Ascending aorta (tissue), 2 donors: ENCODE measurements at regions not wholly inside any gene's neighbourhood (a gene's known extent, or its start where the extent isn't known, plus 50 kb on each side); places are given as distances from the start of the nearest gene placed in this dataset.

Source experiments
- DNase-seq, 2 donors: peaks; one replicate each; pipeline ENCODE4 v3.0.0-alpha.2; 2019; ENCODE audit warnings: low spot score in 2 of 2
- H3K27ac ChIP-seq, 2 donors: fragments of 200-600 bp; sonication (generic); one replicate each; pipeline ENCODE4 v1.5.1; 2016 to 2017; ENCODE audit warnings: mild to moderate bottlenecking in 1 of 2
- H3K27me3 ChIP-seq: fragments of 200-600 bp; sonication (generic); one replicate; pipeline ENCODE4 v1.5.1; 2017
- H3K36me3 ChIP-seq, 2 donors: fragments of 200-600 bp; sonication (generic); one replicate each; pipeline ENCODE4 v1.5.1; 2016
- H3K4me1 ChIP-seq, 2 donors: fragments of 200-600 bp; sonication (generic); one replicate each; pipeline ENCODE4 v1.5.1; 2016 to 2017; ENCODE audit warnings: mild to moderate bottlenecking in 1 of 2
- H3K4me3 ChIP-seq, 2 donors: fragments of 200-600 bp; sonication (generic); one replicate each; pipeline ENCODE4 v1.5.1; 2016 to 2017; ENCODE audit warnings: mild to moderate bottlenecking in 1 of 2
- H3K9me3 ChIP-seq, 2 donors: fragments of 200-600 bp; sonication (generic); one replicate each; pipeline ENCODE4 v1.5.1; 2016
- intact Hi-C: fragments of 100-400 bp; cut with DNase I; formaldehyde crosslinking; loops from one replicate; pipeline ENCODE4 v1.15.1; 2023
- TF ChIP-seq, protein P1 (sequence below), 3 experiments: fragments of 200-600 bp in 2 of 3; fragments of 450-650 bp in 1 of 3; sonication (generic) in 2 of 3; IDR thresholded peaks; one replicate each; pipeline ENCODE4 v1.5.1; 2016 to 2019; ENCODE audit warnings: antibody characterized with exemption in 3 of 3, mild to moderate bottlenecking in 1 of 3, moderate library complexity in 1 of 3

- Histone ChIP-seq H3K27me3 (no peaks in the 10 kb centered on the region), H3K4me1 (no peaks in the 10 kb centered on the region), H3K36me3 (no peaks in the 10 kb centered on the region), H3K27ac (no peak overlapping the region), H3K9me3 (no peaks in the 10 kb centered on the region), H3K4me3 (no peak overlapping the region)
- intact Hi-C loops = no loop called here
- DNase-seq = no peak
- TF ChIP-seq, protein P1, sequence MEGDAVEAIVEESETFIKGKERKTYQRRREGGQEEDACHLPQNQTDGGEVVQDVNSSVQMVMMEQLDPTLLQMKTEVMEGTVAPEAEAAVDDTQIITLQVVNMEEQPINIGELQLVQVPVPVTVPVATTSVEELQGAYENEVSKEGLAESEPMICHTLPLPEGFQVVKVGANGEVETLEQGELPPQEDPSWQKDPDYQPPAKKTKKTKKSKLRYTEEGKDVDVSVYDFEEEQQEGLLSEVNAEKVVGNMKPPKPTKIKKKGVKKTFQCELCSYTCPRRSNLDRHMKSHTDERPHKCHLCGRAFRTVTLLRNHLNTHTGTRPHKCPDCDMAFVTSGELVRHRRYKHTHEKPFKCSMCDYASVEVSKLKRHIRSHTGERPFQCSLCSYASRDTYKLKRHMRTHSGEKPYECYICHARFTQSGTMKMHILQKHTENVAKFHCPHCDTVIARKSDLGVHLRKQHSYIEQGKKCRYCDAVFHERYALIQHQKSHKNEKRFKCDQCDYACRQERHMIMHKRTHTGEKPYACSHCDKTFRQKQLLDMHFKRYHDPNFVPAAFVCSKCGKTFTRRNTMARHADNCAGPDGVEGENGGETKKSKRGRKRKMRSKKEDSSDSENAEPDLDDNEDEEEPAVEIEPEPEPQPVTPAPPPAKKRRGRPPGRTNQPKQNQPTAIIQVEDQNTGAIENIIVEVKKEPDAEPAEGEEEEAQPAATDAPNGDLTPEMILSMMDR (IDR thresholded peaks at IDR 0.05) = no peak
Measured at GRCh38 chr11:114891911-114892310, 213.6 kb downstream of the NXPE2 start.

GRCh38 chr11:114892381-114893197, 214.3 kb downstream of the NXPE2 start:
- Histone ChIP-seq H3K27ac (no peak overlapping the region), H3K27me3 (no peaks in the 10 kb centered on the region), H3K4me1 (no peaks in the 10 kb centered on the region), H3K36me3 (no peaks in the 10 kb centered on the region), H3K4me3 (no peak overlapping the region), H3K9me3 (no peaks in the 10 kb centered on the region)
- TF ChIP-seq, protein P1 (IDR thresholded peaks at IDR 0.05) = no peak
- DNase-seq = no peak
- intact Hi-C loops = no loop called here

- H3K27ac ChIP-seq = no peak overlapping the region
- intact Hi-C loops = no loop called here
Measured at GRCh38 chr11:114893329-114893728, 215.0 kb downstream of the NXPE2 start.

GRCh38 chr11:114896594-114896993, 218.3 kb downstream of the NXPE2 start:
- no peaks in the 10 kb centered on the region for H3K4me1 ChIP-seq
- H3K27me3 ChIP-seq = no peaks in the 10 kb centered on the region
- DNase-seq = no peak
- H3K9me3 ChIP-seq = no peaks in the 10 kb centered on the region
- H3K27ac ChIP-seq = no peak overlapping the region
- intact Hi-C loops = no loop called here
- no peak overlapping the region for H3K4me3 ChIP-seq
- TF ChIP-seq, protein P1 (IDR thresholded peaks at IDR 0.05) = no peak
- no peaks in the 10 kb centered on the region for H3K36me3 ChIP-seq

More at GRCh38 chr11:114893329-114893728, 215.0 kb downstream of the NXPE2 start:
- Histone ChIP-seq H3K27me3 (no peaks in the 10 kb centered on the region), H3K9me3 (no peaks in the 10 kb centered on the region), H3K4me1 (no peaks in the 10 kb centered on the region), H3K4me3 (no peak overlapping the region), H3K36me3 (no peaks in the 10 kb centered on the region)
- TF ChIP-seq, protein P1 (IDR thresholded peaks at IDR 0.05) = no peak
- no peak for DNase-seq

GRCh38 chr11:114909866-114910265, 231.5 kb downstream of the NXPE2 start:
- intact Hi-C loops = no loop called here
- DNase-seq = no peak
- no peaks in the 10 kb centered on the region for H3K27me3 ChIP-seq
- H3K27ac ChIP-seq = no peak overlapping the region
- H3K9me3 ChIP-seq = peaks cover 0 to 3% of the 10 kb centered on the region in 2 donors
- no peak overlapping the region for H3K4me3 ChIP-seq
- no peaks in the 10 kb centered on the region for H3K4me1 ChIP-seq
- H3K36me3 ChIP-seq = no peaks in the 10 kb centered on the region
- TF ChIP-seq, protein P1 (IDR thresholded peaks at IDR 0.05) = no peak
